Lung (tissue), 1 donor: ENCODE measurements at regions not wholly inside any gene's neighbourhood (a gene's known extent, or its start where the extent isn't known, plus 50 kb on each side); places are given as distances from the start of the nearest gene placed in this dataset. TPM values are rescaled to one million over a fixed set of nuclear protein-coding genes. Genes with fewer than 3 reads are reported as not detected.

Experiments used
- small RNA-seq: library from RNA; depleted of rRNA; stranded (forward); fragments of <200 nt; gene quantifications from one replicate; pipeline ENCODE3, GENCODE V24; 2014; ENCODE audit warnings: low replicate concordance

Small RNAs in the stretch of these regions (small RNA-seq; reads per million reads assigned to genes)
- gene AC107958.1, result not detected
